Keratinocyte (primary cell): ENCODE measurements at regions not wholly inside any gene's neighbourhood (a gene's known extent, or its start where the extent isn't known, plus 50 kb on each side); places are given as distances from the start of the nearest gene placed in this dataset.

Experiments
- DNase-seq: peaks from one replicate; pipeline ENCODE4 v3.0.0-alpha.2; 2011; ENCODE audit warnings: low read depth, missing footprints, low spot score
- FAIRE-seq: peaks from 2 replicates; lab custom pipeline; 2011; peaks lifted over from hg19 to GRCh38; lab: Jason Lieb, UNC
- H2AFZ ChIP-seq: 2 replicates; pipeline ENCODE4 v1.6.0; 2012; ENCODE audit warnings: low read length, control low read depth, inconsistent platforms; ENCODE audit not compliant: control insufficient read depth
- H3K27ac ChIP-seq: 2 replicates; pipeline ENCODE4 v1.5.1; 2011; ENCODE audit warnings: low read length; ENCODE audit not compliant: control insufficient read depth, insufficient read depth
- H3K27me3 ChIP-seq: 3 replicates; pipeline ENCODE4 v1.6.0; 2011; ENCODE audit warnings: low read length; ENCODE audit not compliant: control insufficient read depth, insufficient read depth; ENCODE audit errors: extremely low read depth
- H3K36me3 ChIP-seq, 2 experiments: 2 replicates in 1 of 2; 3 replicates in 1 of 2; pipeline ENCODE4 v1.5.1; 2011; ENCODE audit warnings: low read length in 2 of 2, mild to moderate bottlenecking in 1 of 2; ENCODE audit not compliant: control insufficient read depth in 2 of 2, insufficient read depth in 2 of 2; ENCODE audit errors: extremely low read depth in 1 of 2
- H3K4me1 ChIP-seq: 3 replicates; pipeline ENCODE4 v1.5.1; 2011; ENCODE audit warnings: low read length; ENCODE audit not compliant: control insufficient read depth, insufficient read depth; ENCODE audit errors: extremely low read depth
- H3K4me2 ChIP-seq: 3 replicates; pipeline ENCODE4 v1.6.0; 2011; ENCODE audit warnings: low read depth, low read length; ENCODE audit not compliant: control insufficient read depth, insufficient read depth; ENCODE audit errors: extremely low read depth
- H3K4me3 ChIP-seq, 3 experiments: fragments of 200-600 bp in 1 of 3; sonication (generic) in 1 of 3; 2 replicates in 2 of 3; 3 replicates in 1 of 3; pipeline ENCODE4 v1.5.1; 2011 to 2016; ENCODE audit warnings: low read length in 3 of 3, mild to moderate bottlenecking in 3 of 3, control low read depth in 2 of 3, inconsistent platforms in 1 of 3, low read depth in 1 of 3, mixed read lengths in 1 of 3, mixed run types in 1 of 3, moderate library complexity in 1 of 3; ENCODE audit not compliant: control insufficient read depth in 2 of 3, insufficient read depth in 2 of 3; ENCODE audit errors: extremely low read depth in 1 of 3
- H3K79me2 ChIP-seq: 2 replicates; pipeline ENCODE4 v1.6.0; 2012; ENCODE audit warnings: low read length; ENCODE audit not compliant: control insufficient read depth, insufficient read depth
- H3K9ac ChIP-seq: 3 replicates; pipeline ENCODE4 v1.6.0; 2011; ENCODE audit warnings: low read length; ENCODE audit not compliant: control insufficient read depth, insufficient read depth; ENCODE audit errors: extremely low read depth
- H3K9me1 ChIP-seq: 3 replicates; pipeline ENCODE4 v1.6.0; 2011; ENCODE audit warnings: low read length; ENCODE audit not compliant: control insufficient read depth, insufficient read depth; ENCODE audit errors: extremely low read depth
- H3K9me3 ChIP-seq: 2 replicates; pipeline ENCODE4 v1.5.1; 2012; ENCODE audit warnings: low read depth, low read length; ENCODE audit not compliant: control insufficient read depth
- H4K20me1 ChIP-seq: 3 replicates; pipeline ENCODE4 v1.6.0; 2011; ENCODE audit warnings: low read length; ENCODE audit not compliant: control insufficient read depth, insufficient read depth; ENCODE audit errors: extremely low read depth
- CTCF ChIP-seq, 3 experiments: IDR thresholded peaks in 1 of 3; conservative IDR thresholded peaks in 1 of 3; optimal IDR thresholded peaks in 1 of 3; 2 replicates in 2 of 3; 3 replicates in 1 of 3; pipeline versions ENCODE3 to v1.5.1; 2011; ENCODE audit warnings: low read length in 3 of 3, mild to moderate bottlenecking in 3 of 3, moderate library complexity in 2 of 3, control low read depth in 1 of 3, inconsistent platforms in 1 of 3; ENCODE audit not compliant: insufficient read depth in 2 of 3; ENCODE audit errors: extremely low read depth in 1 of 3
- EZH2 ChIP-seq: IDR thresholded peaks from one replicate; pipeline ENCODE4 v1.6.1; 2012; ENCODE audit warnings: inconsistent platforms, mild to moderate bottlenecking, low read length, moderate library complexity
- dilution Hi-C: fragments of 300-500 bp; cut with MboI; formaldehyde crosslinking; loops from one replicate; pipeline ENCODE4 v1.7.0; 2020; ENCODE audit warnings: low sequenced_read_pairs; ENCODE audit not compliant: extremely low pct_ligation_motif_present

- dilution Hi-C loops, result no loop called here
- DNase-seq, result no peak
- H3K36me3 ChIP-seq, result no peaks in the 10 kb centered on the region
- no peaks in the 10 kb centered on the region for H3K4me1 ChIP-seq
- no peak overlapping the region for H2AFZ ChIP-seq
- H4K20me1 ChIP-seq, result no peaks in the 10 kb centered on the region
- H3K9me3 ChIP-seq, result no peaks in the 10 kb centered on the region
- H3K4me3 ChIP-seq, result no peak overlapping the region
- no peak overlapping the region for H3K9ac ChIP-seq
- no peak overlapping the region for H3K4me2 ChIP-seq
- H3K79me2 ChIP-seq, result no peaks in the 10 kb centered on the region
- no peak overlapping the region for H3K27ac ChIP-seq
- H3K9me1 ChIP-seq, result no peaks in the 10 kb centered on the region
- no peak for TF ChIP-seq EZH2
- no peak for TF ChIP-seq CTCF (optimal IDR thresholded peaks at IDR 0.05 in 1 of 3, IDR thresholded peaks at IDR 0.05 in 1 of 3, conservative IDR thresholded peaks at IDR 0.05 in 1 of 3; ENCODE audit: extremely low read depth in 1 of 3, insufficient read depth in 2 of 3, low read length in 3 of 3)
- FAIRE-seq, result no peak
- H3K27me3 ChIP-seq, result peaks cover 4% of the 10 kb centered on the region
Observed at GRCh38 chr5:109946610-109947009, 256.9 kb downstream of the MAN2A1 start.

- H3K36me3 ChIP-seq, result no peaks in the 10 kb centered on the region
- no peak overlapping the region for H3K4me3 ChIP-seq
- H3K9me3 ChIP-seq, result no peaks in the 10 kb centered on the region
- H3K79me2 ChIP-seq, result no peaks in the 10 kb centered on the region
- no peak overlapping the region for H3K27ac ChIP-seq
- FAIRE-seq (no peak), DNase-seq (no peak)
- peaks cover 4% of the 10 kb centered on the region for H3K27me3 ChIP-seq
- no peaks in the 10 kb centered on the region for H3K4me1 ChIP-seq
- dilution Hi-C loops, result no loop called here
- H3K9me1 ChIP-seq, result no peaks in the 10 kb centered on the region
- H3K9ac ChIP-seq, result no peak overlapping the region
- H2AFZ ChIP-seq, result no peak overlapping the region
- no peak overlapping the region for H3K4me2 ChIP-seq
- H4K20me1 ChIP-seq, result no peaks in the 10 kb centered on the region
- TF ChIP-seq EZH2 (no peak), CTCF (optimal IDR thresholded peaks at IDR 0.05 in 1 of 3, IDR thresholded peaks at IDR 0.05 in 1 of 3, conservative IDR thresholded peaks at IDR 0.05 in 1 of 3; ENCODE audit: extremely low read depth in 1 of 3, insufficient read depth in 2 of 3, low read length in 3 of 3) (no peak)
Observed at GRCh38 chr5:109947667-109948066, 257.9 kb downstream of the MAN2A1 start.
